Chondrocyte (in vitro differentiated cells): ENCODE measurements at regions not wholly inside any gene's neighbourhood (a gene's known extent, or its start where the extent isn't known, plus 50 kb on each side); places are given as distances from the start of the nearest gene placed in this dataset.

Source experiments
- DNase-seq: peaks from one replicate; pipeline ENCODE4 v3.0.0; 2021; ENCODE audit warnings: mixed read lengths, low spot score
- H3K27ac Mint-ChIP-seq: one replicate; pipeline ENCODE4 v1.8.0; 2021; ENCODE audit warnings: mild to moderate bottlenecking, moderate library complexity, mixed read lengths; ENCODE audit not compliant: unreplicated experiment
- H3K27me3 Mint-ChIP-seq: 2 replicates; pipeline ENCODE4 v1.8.0; 2021; ENCODE audit warnings: low read depth, mixed read lengths
- H3K36me3 Mint-ChIP-seq: 2 replicates; pipeline ENCODE4 v1.8.0; 2021; ENCODE audit warnings: low read depth, mixed read lengths
- H3K4me1 Mint-ChIP-seq: 2 replicates; pipeline ENCODE4 v1.8.0; 2021; ENCODE audit warnings: low read depth, mild to moderate bottlenecking, mixed read lengths
- H3K4me3 Mint-ChIP-seq: one replicate; pipeline ENCODE4 v1.8.0; 2021; ENCODE audit warnings: mild to moderate bottlenecking, moderate library complexity, mixed read lengths; ENCODE audit not compliant: unreplicated experiment
- H3K9me3 Mint-ChIP-seq: 2 replicates; pipeline ENCODE4 v1.8.0; 2021; ENCODE audit warnings: low read depth, mixed read lengths
- TF ChIP-seq, protein P1 (sequence below): fragments of 200-600 bp; sonication (generic); IDR thresholded peaks from 2 replicates; pipeline ENCODE4 v1.5.0; 2021; ENCODE audit warnings: antibody characterized with exemption, mild to moderate bottlenecking, moderate library complexity

DNA sequence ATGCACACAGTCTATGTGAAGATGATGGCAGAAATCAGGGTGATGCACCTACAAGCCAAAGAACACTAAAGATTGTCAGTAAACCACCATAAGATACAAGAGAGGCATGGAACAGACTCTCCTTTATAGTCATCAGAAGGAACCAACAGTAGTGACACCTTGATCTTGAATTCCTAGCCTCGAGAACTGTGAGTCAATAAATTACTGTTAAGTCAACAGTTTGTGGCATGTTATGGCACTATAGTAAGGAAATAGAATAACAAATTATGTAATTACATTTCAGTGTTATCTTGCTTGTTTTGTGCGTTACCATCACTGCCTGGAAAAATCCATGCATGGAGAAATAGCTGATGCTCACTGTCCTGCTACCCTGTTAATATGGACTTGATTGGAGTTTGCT lies 110.2 kb upstream of the LRP1B start:
- Mint-ChIP-seq H3K4me3 (no peak overlapping the region), H3K27me3 (no peaks in the 10 kb centered on the region), H3K4me1 (peaks cover 8% of the 10 kb centered on the region), H3K9me3 (no peaks in the 10 kb centered on the region), H3K27ac (no peak overlapping the region), H3K36me3 (no peaks in the 10 kb centered on the region)
- no peak for DNase-seq
- TF ChIP-seq, protein P1, sequence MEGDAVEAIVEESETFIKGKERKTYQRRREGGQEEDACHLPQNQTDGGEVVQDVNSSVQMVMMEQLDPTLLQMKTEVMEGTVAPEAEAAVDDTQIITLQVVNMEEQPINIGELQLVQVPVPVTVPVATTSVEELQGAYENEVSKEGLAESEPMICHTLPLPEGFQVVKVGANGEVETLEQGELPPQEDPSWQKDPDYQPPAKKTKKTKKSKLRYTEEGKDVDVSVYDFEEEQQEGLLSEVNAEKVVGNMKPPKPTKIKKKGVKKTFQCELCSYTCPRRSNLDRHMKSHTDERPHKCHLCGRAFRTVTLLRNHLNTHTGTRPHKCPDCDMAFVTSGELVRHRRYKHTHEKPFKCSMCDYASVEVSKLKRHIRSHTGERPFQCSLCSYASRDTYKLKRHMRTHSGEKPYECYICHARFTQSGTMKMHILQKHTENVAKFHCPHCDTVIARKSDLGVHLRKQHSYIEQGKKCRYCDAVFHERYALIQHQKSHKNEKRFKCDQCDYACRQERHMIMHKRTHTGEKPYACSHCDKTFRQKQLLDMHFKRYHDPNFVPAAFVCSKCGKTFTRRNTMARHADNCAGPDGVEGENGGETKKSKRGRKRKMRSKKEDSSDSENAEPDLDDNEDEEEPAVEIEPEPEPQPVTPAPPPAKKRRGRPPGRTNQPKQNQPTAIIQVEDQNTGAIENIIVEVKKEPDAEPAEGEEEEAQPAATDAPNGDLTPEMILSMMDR, result no peak

DNA sequence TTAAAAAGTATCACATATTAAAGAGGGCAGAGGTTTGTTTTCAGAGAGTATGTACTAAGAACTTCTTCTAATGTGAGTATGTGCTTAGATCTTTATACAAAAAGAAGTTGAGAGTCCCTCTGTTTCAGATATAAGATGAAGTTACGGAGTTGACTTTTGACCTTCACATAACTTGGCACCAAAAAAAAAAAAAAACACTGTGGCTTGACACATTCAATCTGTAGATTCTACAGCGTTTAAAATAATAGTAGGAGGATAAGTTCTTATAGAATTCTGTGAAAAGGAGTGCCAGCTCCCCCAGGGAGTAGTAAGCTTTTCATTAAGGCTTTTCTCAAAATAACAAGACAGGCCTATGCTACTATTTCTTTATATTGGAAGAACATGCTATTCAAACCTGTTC lies 105.4 kb upstream of the LRP1B start:
- no peak for DNase-seq
- Mint-ChIP-seq H3K36me3 (no peaks in the 10 kb centered on the region), H3K9me3 (peaks cover 8% of the 10 kb centered on the region), H3K27me3 (no peaks in the 10 kb centered on the region), H3K4me1 (peaks cover 20% of the 10 kb centered on the region), H3K27ac (no peak overlapping the region), H3K4me3 (no peak overlapping the region)
- TF ChIP-seq, protein P1, result no peak

DNA sequence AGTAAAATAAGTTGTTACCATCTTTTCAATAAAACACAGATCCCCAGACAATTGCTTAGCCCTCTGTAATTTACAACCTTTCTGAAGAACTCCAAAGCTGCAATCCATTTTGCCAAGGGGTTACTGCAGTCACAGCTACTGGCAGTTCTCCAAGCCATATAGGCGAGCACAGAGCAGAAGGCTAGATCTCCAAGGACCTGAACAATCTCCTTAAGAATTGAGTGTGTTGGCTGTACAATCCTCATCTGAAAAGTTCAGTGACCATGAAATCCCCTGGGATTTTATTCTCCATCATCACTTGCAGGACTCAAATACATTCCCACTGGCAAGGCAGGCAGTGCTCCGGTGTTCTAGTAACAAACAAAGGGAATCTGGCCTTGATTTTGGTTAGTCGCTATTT lies 103.9 kb upstream of the LRP1B start:
- Mint-ChIP-seq H3K27me3 (no peaks in the 10 kb centered on the region), H3K27ac (no peak overlapping the region), H3K4me1 (peaks cover 20% of the 10 kb centered on the region), H3K9me3 (peaks cover 8% of the 10 kb centered on the region), H3K36me3 (no peaks in the 10 kb centered on the region), H3K4me3 (no peak overlapping the region)
- DNase-seq, result no peak
- TF ChIP-seq, protein P1, result no peak

DNA sequence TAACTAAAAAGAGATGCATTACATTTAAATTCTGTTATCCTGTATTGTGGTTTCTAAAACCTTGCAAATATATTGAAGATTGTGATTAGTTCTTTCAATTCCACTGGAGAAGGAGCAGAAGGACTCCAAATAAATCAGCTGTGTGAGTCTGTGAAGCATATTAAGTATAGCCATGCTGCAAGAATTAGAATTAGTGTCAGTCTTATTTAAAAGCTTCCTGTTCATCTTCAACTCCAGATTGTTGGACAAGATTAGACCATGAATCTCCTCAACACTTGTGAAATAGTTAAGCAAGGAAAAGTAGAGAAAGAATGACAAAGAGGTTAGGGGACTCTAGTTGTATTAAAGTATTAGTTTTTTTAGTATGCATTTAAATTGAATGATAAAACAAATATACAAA lies 92.5 kb upstream of the LRP1B start:
- H3K27me3 Mint-ChIP-seq, result no peaks in the 10 kb centered on the region
- DNase-seq, result no peak
- peaks cover 5% of the 10 kb centered on the region for H3K9me3 Mint-ChIP-seq
- no peak overlapping the region for H3K27ac Mint-ChIP-seq
- TF ChIP-seq, protein P1, result no peak
- H3K4me3 Mint-ChIP-seq, result no peak overlapping the region
- peaks cover 16% of the 10 kb centered on the region for H3K4me1 Mint-ChIP-seq
- H3K36me3 Mint-ChIP-seq, result no peaks in the 10 kb centered on the region

DNA sequence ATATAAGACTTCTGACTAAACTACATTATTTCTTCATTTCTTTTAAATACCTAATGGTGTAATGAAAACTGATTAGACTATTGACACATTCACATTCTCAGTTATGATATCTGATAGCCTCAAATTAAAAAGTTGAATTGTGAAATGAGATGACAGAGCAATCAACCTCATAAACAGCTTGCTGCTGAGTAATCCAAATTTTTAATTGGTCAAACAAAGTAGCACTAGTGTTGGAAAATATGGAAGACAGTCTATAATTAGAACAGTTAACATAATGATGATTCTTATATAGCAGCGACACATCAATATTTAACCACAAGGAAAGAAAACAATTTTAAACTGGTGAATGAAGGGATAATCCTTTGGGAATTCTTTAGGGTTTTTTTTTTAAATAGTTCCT lies 91.9 kb upstream of the LRP1B start:
- H3K27me3 Mint-ChIP-seq, result no peaks in the 10 kb centered on the region
- DNase-seq, result no peak
- TF ChIP-seq, protein P1, result no peak
- peaks cover 21% of the 10 kb centered on the region for H3K4me1 Mint-ChIP-seq
- no peak overlapping the region for H3K4me3 Mint-ChIP-seq
- no peaks in the 10 kb centered on the region for H3K36me3 Mint-ChIP-seq
- peaks cover 9% of the 10 kb centered on the region for H3K9me3 Mint-ChIP-seq
- H3K27ac Mint-ChIP-seq, result no peak overlapping the region
